ENCODE measurements at regions not wholly inside any gene's neighbourhood (a gene's known extent, or its start where the extent isn't known, plus 50 kb on each side); places are given as distances from the start of the nearest gene placed in this dataset.

DNA sequence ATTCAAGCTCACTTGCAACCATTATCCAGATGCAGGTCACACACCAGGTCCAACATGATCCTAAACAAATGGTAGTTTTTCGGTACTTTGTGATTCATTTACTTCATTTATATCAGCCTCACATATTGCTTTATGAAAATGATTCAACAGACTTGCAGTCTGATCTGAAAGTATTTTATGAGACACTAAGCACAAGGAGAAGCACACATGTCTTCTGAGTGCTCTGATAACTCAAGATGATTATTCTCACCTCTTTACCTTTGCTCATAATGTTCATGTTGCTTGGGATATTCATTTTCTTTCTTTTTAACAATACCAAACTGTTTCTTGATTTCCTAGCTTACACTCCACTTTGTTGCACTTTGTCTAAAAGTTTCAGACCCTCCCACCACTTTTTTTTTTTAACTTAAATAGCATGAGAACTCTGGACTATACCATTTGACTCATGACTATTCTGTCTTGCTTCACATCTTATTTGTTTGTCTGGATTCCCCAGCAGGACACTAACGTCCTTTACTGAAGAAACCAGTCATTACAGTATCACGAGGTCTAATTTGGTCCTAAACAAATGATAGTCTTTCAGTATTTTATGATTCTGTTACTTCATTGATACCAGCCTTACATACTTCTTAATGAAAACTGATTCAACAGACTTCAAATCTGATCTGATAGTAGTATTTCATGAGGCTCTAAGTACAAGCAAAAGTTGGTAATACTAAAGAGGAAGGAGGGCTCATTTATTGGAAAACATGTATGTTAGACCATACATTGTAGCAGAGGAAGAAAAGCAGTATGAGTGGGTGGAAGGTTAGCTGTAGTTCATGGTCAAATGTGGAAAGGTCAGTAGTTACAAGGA, 171.8 kb upstream of the AHR start:
- no peak for TF ChIP-seq POLR2A (IDR thresholded peaks at IDR 0.05)
- TF ChIP-seq, protein P1, sequence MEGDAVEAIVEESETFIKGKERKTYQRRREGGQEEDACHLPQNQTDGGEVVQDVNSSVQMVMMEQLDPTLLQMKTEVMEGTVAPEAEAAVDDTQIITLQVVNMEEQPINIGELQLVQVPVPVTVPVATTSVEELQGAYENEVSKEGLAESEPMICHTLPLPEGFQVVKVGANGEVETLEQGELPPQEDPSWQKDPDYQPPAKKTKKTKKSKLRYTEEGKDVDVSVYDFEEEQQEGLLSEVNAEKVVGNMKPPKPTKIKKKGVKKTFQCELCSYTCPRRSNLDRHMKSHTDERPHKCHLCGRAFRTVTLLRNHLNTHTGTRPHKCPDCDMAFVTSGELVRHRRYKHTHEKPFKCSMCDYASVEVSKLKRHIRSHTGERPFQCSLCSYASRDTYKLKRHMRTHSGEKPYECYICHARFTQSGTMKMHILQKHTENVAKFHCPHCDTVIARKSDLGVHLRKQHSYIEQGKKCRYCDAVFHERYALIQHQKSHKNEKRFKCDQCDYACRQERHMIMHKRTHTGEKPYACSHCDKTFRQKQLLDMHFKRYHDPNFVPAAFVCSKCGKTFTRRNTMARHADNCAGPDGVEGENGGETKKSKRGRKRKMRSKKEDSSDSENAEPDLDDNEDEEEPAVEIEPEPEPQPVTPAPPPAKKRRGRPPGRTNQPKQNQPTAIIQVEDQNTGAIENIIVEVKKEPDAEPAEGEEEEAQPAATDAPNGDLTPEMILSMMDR (IDR thresholded peaks at IDR 0.05 in 8 of 11, conservative IDR thresholded peaks at IDR 0.05 in 3 of 11), result no peak
- no peak for TF ChIP-seq POLR2AphosphoS5 (IDR thresholded peaks at IDR 0.05)

All from spleen (tissue), 7 donors.